Stimulated activated naive CD8-positive, alpha-beta T cell treated with anti-CD3 and anti-CD28 coated beads, Interleukin-15, Interleukin-2, amounts not matched to agents 100 ng/mL and 50 ng/mL, for 24 hours (primary cell): ENCODE measurements at regions not wholly inside any gene's neighbourhood (a gene's known extent, or its start where the extent isn't known, plus 50 kb on each side); places are given as distances from the start of the nearest gene placed in this dataset.

Experiments used
- H3K27ac Mint-ChIP-seq: one replicate; pipeline ENCODE4 v1.8.0; 2021; ENCODE audit warnings: mild to moderate bottlenecking, mixed read lengths
- H3K27me3 Mint-ChIP-seq: one replicate; pipeline ENCODE4 v1.8.0; 2021; ENCODE audit warnings: mixed read lengths
- H3K36me3 Mint-ChIP-seq: one replicate; pipeline ENCODE4 v1.8.0; 2021; ENCODE audit warnings: low read depth, mixed read lengths
- H3K4me1 Mint-ChIP-seq: one replicate; pipeline ENCODE4 v1.8.0; 2021; ENCODE audit warnings: low read depth, mixed read lengths
- H3K4me3 Mint-ChIP-seq: one replicate; pipeline ENCODE4 v1.8.0; 2021; ENCODE audit warnings: mild to moderate bottlenecking, mixed read lengths
- H3K9me3 Mint-ChIP-seq: one replicate; pipeline ENCODE4 v1.8.0; 2021; ENCODE audit warnings: mixed read lengths

- no peaks in the 10 kb centered on the region for H3K36me3 Mint-ChIP-seq
- H3K27me3 Mint-ChIP-seq = peaks cover 7% of the 10 kb centered on the region
- H3K27ac Mint-ChIP-seq = no peak overlapping the region
- H3K4me3 Mint-ChIP-seq = no peak overlapping the region
- H3K4me1 Mint-ChIP-seq = no peaks in the 10 kb centered on the region
- H3K9me3 Mint-ChIP-seq = no peaks in the 10 kb centered on the region
Measured at GRCh38 chr2:65504201-65504600, 71.8 kb upstream of the SPRED2 start.

DNA sequence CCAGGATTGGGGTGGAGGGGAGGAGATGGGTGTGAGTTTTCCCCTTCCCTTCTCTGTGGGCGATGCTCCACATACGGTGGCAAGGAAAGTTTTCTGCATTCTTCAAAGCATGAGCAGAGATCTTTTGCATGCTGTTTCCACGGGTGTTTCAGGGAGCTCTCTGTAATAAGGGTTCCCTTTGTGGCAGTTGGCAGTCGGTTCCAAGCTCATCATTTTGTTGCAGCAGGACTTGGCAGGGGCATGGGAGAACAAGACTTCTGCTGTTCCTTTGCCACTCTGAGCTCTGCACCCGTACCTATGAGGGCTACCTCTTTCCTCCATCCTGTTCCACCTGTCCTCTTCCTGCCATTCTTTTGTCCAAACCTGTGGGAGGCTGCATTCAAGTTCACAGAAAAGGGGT lies 71.3 kb upstream of the SPRED2 start:
- Mint-ChIP-seq H3K36me3 (no peaks in the 10 kb centered on the region), H3K4me3 (no peak overlapping the region), H3K27me3 (peaks cover 4% of the 10 kb centered on the region), H3K9me3 (no peaks in the 10 kb centered on the region), H3K4me1 (no peaks in the 10 kb centered on the region), H3K27ac (no peak overlapping the region)

DNA sequence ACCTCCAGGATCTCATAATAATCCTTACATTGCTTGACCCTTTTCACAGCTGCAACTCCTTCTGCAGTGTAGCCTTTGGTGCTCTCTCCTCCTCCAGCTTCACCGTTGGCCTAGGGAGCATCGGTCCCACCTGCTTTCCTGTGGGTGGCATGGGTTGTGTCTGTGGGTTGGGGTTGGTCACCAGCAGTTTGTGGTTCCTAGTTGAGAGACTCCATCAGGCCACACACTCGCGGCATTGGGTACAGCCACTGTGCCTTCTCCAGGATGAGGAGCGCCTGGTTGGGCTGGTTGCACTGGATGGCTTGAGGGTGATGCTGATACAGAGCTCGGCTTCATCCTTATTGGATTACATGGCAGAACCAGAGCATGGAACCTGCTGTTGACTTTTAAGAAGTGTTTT lies 69.4 kb upstream of the SPRED2 start:
- Mint-ChIP-seq H3K4me1 (no peaks in the 10 kb centered on the region), H3K27ac (no peak overlapping the region), H3K36me3 (no peaks in the 10 kb centered on the region), H3K27me3 (peaks cover 6% of the 10 kb centered on the region), H3K4me3 (no peak overlapping the region), H3K9me3 (no peaks in the 10 kb centered on the region)

DNA sequence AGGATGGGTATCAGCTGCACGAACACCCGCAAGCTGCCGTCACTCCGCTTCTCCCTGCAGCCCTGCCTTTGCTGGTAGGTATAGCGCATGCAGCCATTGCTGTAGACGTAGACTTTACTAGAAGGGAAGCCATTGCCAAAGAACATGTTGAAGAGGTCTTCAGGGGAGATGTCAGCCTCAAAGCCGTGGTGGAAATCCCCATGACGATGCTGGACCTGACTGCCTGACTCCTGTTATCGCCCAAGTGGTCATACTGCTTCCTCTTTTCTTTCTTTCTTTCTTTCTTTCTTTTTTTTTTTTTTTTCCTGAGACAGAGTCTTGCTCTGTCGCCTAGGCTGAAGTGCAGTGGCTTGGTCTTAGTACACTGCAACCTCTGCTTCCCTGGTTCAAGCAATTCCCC lies 68.7 kb upstream of the SPRED2 start:
- Mint-ChIP-seq H3K4me3 (no peak overlapping the region), H3K27ac (no peak overlapping the region), H3K36me3 (no peaks in the 10 kb centered on the region), H3K4me1 (no peaks in the 10 kb centered on the region), H3K27me3 (peaks cover 9% of the 10 kb centered on the region), H3K9me3 (no peaks in the 10 kb centered on the region)

- Mint-ChIP-seq H3K9me3 (no peaks in the 10 kb centered on the region), H3K27me3 (peaks cover 9% of the 10 kb centered on the region), H3K36me3 (no peaks in the 10 kb centered on the region)
Measured at GRCh38 chr2:65500310-65501040, 68.1 kb upstream of the SPRED2 start.

DNA sequence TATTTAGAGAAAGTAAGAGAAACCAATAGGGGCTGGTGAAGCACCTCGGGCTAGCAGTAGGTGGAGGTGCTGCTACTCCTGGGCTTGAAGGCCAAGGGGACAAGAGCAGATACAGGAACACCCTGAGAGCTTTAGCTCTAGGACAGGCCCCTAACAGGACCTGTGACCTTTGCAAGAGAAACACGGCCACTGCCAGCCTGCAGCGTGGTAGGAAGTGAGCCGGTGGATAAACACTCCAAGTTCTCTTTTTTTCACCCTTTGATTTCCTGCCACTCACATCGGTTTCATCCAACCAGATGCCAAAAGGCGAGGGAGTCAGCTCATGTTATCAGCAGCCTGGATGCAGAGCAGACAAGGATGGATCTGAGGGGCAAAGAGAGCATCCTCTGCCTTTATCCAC lies 66.8 kb upstream of the SPRED2 start:
- no peaks in the 10 kb centered on the region for H3K4me1 Mint-ChIP-seq
- H3K36me3 Mint-ChIP-seq = no peaks in the 10 kb centered on the region
- no peak overlapping the region for H3K4me3 Mint-ChIP-seq
- H3K9me3 Mint-ChIP-seq = no peaks in the 10 kb centered on the region
- no peak overlapping the region for H3K27ac Mint-ChIP-seq
- H3K27me3 Mint-ChIP-seq = peaks cover 9% of the 10 kb centered on the region

More at GRCh38 chr2:65500310-65501040, 68.1 kb upstream of the SPRED2 start:
- H3K27ac Mint-ChIP-seq = no peak overlapping the region
- H3K4me1 Mint-ChIP-seq = no peaks in the 10 kb centered on the region
- no peak overlapping the region for H3K4me3 Mint-ChIP-seq

GRCh38 chr2:65498396-65498795 lies 66.0 kb upstream of the SPRED2 start:
- H3K27me3 Mint-ChIP-seq = peaks cover 9% of the 10 kb centered on the region
- H3K4me1 Mint-ChIP-seq = no peaks in the 10 kb centered on the region
- H3K9me3 Mint-ChIP-seq = no peaks in the 10 kb centered on the region
- no peak overlapping the region for H3K27ac Mint-ChIP-seq
- no peak overlapping the region for H3K4me3 Mint-ChIP-seq
- H3K36me3 Mint-ChIP-seq = no peaks in the 10 kb centered on the region

GRCh38 chr2:65495251-65495877 lies 63.0 kb upstream of the SPRED2 start:
- Mint-ChIP-seq H3K4me1 (no peaks in the 10 kb centered on the region), H3K4me3 (no peak overlapping the region), H3K27me3 (peaks cover 9% of the 10 kb centered on the region), H3K9me3 (no peaks in the 10 kb centered on the region), H3K27ac (no peak overlapping the region), H3K36me3 (no peaks in the 10 kb centered on the region)

- Mint-ChIP-seq H3K4me1 (no peaks in the 10 kb centered on the region), H3K36me3 (no peaks in the 10 kb centered on the region), H3K4me3 (no peak overlapping the region), H3K27me3 (peaks cover 14% of the 10 kb centered on the region), H3K27ac (no peak overlapping the region), H3K9me3 (peaks cover 5% of the 10 kb centered on the region)
Measured at GRCh38 chr2:65494078-65494477, 61.7 kb upstream of the SPRED2 start.

GRCh38 chr2:65491381-65491905 lies 59.0 kb upstream of the SPRED2 start:
- Mint-ChIP-seq H3K4me3 (no peak overlapping the region), H3K36me3 (peaks cover 8% of the 10 kb centered on the region), H3K4me1 (no peaks in the 10 kb centered on the region), H3K27me3 (peaks cover 23% of the 10 kb centered on the region), H3K27ac (no peak overlapping the region), H3K9me3 (peaks cover 14% of the 10 kb centered on the region)

DNA sequence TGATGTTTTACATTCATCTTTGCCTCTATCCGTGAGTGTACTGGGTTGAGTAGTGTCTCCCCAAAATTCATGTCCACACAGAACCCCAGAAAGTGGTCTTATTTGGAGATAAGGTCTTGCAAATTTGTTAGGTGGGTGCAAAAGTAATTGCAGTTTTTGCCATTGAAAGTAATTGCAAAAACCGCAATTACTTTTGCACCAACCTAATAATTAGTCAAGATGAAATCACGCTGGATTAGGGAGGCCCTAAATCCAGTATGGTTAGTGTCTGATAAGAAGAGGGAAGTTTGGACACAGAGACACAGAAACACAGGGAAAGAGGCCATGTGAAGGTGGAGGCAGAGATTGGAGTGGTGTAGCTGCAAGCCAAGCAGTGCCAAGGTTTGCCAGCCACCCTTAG lies 57.8 kb upstream of the SPRED2 start:
- Mint-ChIP-seq H3K4me3 (no peak overlapping the region), H3K27me3 (peaks cover 23% of the 10 kb centered on the region), H3K27ac (no peak overlapping the region), H3K9me3 (peaks cover 14% of the 10 kb centered on the region), H3K36me3 (peaks cover 8% of the 10 kb centered on the region), H3K4me1 (no peaks in the 10 kb centered on the region)

DNA sequence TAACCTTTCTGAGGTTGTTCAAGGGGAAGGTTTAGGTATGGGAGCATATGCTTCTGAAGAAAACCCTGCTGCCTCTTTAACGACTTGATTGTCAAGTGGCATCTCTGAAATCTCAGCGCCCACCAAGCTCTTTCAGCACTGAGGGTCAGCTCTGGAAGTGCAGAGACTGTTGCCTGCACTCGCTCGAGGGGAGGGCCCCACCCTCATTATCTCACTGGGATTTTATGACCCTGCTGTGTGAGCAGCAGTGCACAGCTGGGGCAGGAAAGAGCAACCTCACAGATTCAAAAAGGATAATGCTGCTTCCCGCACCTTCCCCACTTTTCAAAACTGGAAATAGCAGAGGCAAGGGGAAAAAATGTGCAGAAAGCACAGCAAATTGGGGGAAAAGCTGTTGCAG lies 56.9 kb upstream of the SPRED2 start:
- H3K27me3 Mint-ChIP-seq = peaks cover 23% of the 10 kb centered on the region
- no peak overlapping the region for H3K27ac Mint-ChIP-seq
- H3K4me1 Mint-ChIP-seq = no peaks in the 10 kb centered on the region
- H3K9me3 Mint-ChIP-seq = peaks cover 14% of the 10 kb centered on the region
- H3K4me3 Mint-ChIP-seq = no peak overlapping the region
- peaks cover 8% of the 10 kb centered on the region for H3K36me3 Mint-ChIP-seq

GRCh38 chr2:65488527-65488926 lies 56.1 kb upstream of the SPRED2 start:
- peaks cover 14% of the 10 kb centered on the region for H3K9me3 Mint-ChIP-seq
- no peak overlapping the region for H3K4me3 Mint-ChIP-seq
- H3K27ac Mint-ChIP-seq = no peak overlapping the region
- H3K36me3 Mint-ChIP-seq = peaks cover 8% of the 10 kb centered on the region
- no peaks in the 10 kb centered on the region for H3K4me1 Mint-ChIP-seq
- peaks cover 28% of the 10 kb centered on the region for H3K27me3 Mint-ChIP-seq

DNA sequence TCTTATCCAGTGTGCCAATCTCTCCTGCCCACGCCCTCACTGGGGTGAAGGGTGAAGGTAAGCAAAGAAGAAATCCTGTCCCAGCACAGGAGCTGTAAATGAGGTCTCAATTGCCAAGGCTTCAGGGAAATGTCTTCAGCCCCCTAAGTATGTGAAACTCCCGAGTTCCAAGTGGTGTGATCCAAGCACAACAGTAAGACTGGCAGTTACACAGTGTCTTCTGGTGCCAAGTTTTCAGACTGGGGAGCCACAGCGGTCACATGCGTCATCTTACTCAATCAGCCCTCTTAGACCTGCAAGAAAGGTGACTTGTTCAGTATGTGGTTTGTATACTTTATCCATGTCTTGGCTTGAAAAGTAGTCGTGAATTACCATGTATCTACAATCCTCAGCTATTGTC lies 55.0 kb upstream of the SPRED2 start:
- H3K9me3 Mint-ChIP-seq = peaks cover 14% of the 10 kb centered on the region
- no peak overlapping the region for H3K4me3 Mint-ChIP-seq
- H3K27me3 Mint-ChIP-seq = peaks cover 33% of the 10 kb centered on the region
- H3K4me1 Mint-ChIP-seq = no peaks in the 10 kb centered on the region
- peaks cover 8% of the 10 kb centered on the region for H3K36me3 Mint-ChIP-seq
- no peak overlapping the region for H3K27ac Mint-ChIP-seq

- Mint-ChIP-seq H3K36me3 (peaks cover 8% of the 10 kb centered on the region), H3K27ac (no peak overlapping the region), H3K9me3 (peaks cover 14% of the 10 kb centered on the region), H3K4me1 (no peaks in the 10 kb centered on the region), H3K27me3 (peaks cover 33% of the 10 kb centered on the region), H3K4me3 (no peak overlapping the region)
Measured at GRCh38 chr2:65486802-65487201, 54.4 kb upstream of the SPRED2 start.
